HG03460 (cell line): ENCODE measurements at regions not wholly inside any gene's neighbourhood (a gene's known extent, or its start where the extent isn't known, plus 50 kb on each side); places are given as distances from the start of the nearest gene placed in this dataset.

Experiments used
- ATAC-seq: cut with Tn5 transposase; IDR thresholded peaks from one replicate; pipeline ENCODE4 v1.9.1; 2021; ENCODE audit not compliant: unreplicated experiment

DNA sequence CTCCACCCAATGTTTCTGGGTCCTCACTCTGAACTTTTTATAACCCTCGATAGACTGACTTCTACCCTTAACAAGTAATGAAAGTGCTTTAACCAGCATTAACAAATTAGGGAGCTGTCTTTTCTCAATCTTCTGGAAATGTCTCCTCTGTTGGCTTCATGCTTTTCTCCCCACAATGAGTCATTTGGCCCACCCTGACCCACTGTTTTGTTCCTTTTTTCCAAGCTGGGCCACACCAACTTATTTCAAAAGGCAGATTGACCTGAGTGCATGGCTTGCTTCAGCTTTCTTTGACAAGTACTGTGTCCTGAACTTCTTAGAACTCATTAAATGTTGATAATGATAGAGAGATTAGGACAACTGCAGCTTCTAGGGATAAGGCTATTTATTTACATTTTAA lies 199.6 kb upstream of the SEMA6D start:
- no peak for ATAC-seq

DNA sequence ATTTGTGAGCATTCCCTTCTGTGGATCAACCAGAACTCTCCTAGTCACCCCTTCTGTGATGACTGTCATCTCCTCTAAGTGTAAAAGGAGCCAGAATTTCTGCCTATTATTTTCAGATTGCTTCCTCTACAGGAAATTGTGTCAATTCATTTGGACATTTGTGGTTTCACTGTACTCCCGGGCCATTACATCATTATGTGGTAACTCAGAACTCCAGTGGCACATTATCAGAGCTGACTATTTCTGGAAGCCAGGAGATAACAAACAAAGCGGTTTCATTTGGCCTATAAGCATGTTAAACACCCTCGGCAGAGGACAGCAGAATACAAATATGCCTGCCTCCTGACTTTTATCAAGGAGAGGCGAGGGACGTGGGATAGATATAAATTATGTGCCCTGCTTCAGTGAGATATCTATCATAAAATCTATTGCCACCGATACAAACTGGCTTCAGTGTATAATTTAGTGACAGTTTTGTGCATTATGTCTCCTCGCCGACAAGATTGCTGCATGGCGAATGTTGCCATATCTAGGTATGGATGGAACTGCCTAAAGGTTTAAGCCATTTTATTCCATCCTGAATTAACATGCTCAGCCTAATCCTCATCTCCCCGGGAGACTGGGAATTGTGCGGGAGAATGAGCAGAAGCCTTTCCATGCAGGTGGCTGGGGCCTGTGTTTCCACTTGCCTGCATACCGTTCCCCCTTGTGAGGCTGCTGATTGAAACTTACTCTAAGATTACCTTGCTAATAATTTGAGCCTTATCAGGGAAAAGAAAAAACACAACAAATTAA lies 193.4 kb upstream of the SEMA6D start:
- ATAC-seq = no peak

GRCh38 chr15:47529241-47529640 lies 188.1 kb upstream of the SEMA6D start:
- ATAC-seq = no peak

DNA sequence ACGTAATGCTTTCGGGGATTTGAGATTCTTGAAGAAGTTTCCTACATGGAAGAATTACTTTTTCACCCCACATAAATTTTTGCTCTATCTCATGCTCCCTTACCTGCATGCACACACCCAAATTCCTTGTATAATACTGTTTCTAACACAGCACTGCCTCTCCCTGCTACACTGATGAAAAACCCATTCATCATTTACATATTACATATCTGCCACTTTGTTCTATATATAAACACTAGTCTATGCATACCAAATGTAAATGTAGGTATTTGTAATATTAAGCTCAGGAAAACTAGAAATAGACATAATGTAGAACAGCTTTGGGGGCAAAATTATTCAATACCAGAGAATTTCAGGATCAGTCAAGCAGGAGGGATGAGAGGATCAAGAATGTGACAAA lies 182.6 kb upstream of the SEMA6D start:
- no peak for ATAC-seq

GRCh38 chr15:47541562-47541961 lies 175.7 kb upstream of the SEMA6D start:
- no peak for ATAC-seq

DNA sequence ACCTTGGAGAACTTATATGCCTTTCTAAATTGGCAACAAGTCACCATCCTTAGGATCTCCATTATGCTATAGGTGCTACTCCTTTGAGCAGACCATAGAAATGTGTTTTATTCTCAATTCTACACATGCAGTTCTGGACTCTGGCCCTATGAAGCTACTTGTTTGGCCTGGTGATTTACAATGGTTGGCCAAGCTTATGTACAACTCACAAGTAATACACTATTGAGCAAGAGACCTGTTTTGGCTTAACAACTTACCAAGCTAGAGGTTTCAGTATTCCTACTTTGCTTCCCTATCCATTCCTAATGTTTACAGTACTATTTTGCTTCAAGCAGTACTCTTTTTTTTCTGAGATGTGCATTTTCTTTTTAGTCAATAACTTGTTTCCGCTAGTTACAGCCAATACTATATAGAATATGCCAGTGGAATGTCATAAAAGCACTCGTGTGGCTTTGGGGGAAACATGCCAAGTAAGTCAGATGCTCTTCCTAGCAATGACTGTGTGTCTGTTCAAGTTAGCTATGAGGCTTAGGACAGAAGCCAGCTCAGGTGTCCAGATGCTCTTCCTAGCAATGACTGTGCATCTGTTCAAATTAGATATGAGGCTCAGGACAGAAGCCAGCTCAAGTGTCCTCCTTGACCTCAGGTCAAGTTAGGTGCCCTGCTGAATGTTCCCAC lies 174.9 kb upstream of the SEMA6D start:
- ATAC-seq = no peak

- no peak for ATAC-seq
These were observed 169.1 kb upstream of the SEMA6D start for GRCh38 chr15:47548231-47548630.

DNA sequence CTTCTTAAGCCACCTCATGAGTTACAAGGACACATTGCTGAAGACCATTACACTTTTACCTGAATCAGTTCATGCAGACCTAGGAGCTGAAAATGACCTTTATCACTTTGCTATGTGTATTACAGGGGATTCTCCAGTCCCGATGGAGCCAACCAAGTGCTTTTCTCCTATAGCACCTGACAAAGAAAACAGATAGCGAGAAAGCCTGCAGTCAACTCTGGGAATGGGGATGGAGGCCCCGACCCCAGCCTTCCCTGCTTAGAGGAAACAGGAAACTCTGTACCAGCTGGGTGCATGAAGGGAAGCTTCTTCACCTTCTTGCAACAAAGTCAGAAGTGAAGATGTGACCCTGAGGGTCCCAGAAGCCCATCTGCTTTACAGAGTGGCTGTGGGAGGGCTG lies 168.3 kb upstream of the SEMA6D start:
- no peak for ATAC-seq

DNA sequence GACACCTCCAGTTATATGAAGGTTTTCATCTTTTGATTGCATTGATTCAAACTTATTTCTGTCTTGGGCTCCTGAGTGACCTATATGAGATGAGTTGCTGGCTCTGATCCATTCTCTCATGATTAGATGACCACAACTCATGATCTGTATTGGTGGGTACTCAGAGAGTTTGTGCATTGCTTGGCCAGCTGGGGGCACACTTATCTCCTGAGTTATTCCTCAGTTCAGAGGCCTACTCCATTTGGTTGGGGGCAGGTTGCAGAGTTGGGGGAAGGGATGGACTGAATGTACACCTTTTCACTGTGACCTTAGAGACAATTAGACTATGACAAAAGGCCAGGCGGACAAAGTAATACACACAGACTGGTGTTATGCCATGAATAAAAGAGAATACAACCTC lies 166.2 kb upstream of the SEMA6D start:
- no peak for ATAC-seq

GRCh38 chr15:47551546-47551945 lies 165.8 kb upstream of the SEMA6D start:
- no peak for ATAC-seq

- no peak for ATAC-seq
These were observed 164.2 kb upstream of the SEMA6D start for GRCh38 chr15:47552978-47553608.

GRCh38 chr15:47553947-47554346 lies 163.4 kb upstream of the SEMA6D start:
- no peak for ATAC-seq

DNA sequence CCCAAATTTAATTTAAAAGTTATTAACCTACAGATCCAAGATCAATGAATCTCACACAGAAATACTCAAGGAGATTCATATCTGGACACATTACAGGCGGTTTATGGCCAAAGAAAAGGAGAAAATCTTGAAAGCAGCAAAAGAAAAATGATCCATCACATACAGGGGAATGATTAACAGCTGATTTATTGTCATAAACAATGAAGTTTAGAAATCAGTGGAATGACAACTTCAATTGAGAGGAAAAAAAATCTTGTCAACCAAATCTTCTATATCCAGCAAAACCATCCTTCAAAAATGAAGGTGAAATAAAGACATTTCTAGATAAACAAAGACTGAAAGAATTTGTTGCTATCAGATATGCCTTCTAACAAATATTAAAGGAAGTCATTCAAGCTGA lies 156.2 kb upstream of the SEMA6D start:
- no peak for ATAC-seq

DNA sequence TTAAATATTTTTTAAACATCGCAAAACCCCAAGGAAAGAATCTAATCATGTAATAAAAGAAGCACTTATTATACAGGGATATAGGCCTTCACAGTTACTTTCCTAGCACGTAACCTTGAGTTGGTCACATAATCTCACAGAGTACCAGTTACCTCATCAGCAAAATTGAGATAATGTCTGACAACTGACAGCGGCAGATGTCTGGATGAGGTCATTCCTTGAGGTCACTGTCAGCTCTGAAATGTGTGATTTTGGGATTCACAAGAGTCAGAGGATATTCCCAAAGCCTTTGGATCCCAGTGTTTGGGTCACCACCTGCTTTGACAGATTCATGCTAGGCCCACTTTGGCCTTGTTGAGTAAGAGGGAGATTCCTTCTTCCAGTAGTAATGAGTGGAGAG lies 151.4 kb upstream of the SEMA6D start:
- ATAC-seq = no peak

DNA sequence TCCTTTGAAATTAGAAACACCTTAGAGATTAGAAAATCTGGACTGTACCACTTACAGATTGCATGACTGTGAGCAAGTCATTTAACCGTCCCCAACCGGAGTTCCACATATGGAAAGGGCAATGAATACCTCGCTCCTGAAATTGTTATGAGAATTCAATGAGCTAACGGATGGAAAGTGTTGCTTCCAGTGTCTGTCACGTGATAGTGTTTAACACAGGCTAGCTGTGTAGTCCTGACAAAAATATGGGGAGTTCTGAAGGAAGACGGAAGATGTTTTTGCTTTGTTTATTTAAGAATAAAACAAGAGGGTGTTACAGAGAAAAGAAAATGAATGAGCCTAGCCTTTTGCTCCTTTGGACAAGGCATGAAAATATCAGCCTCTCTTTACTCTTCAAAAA lies 150.7 kb upstream of the SEMA6D start:
- no peak for ATAC-seq

- no peak for ATAC-seq
These were observed 149.3 kb upstream of the SEMA6D start for GRCh38 chr15:47568030-47568429.

DNA sequence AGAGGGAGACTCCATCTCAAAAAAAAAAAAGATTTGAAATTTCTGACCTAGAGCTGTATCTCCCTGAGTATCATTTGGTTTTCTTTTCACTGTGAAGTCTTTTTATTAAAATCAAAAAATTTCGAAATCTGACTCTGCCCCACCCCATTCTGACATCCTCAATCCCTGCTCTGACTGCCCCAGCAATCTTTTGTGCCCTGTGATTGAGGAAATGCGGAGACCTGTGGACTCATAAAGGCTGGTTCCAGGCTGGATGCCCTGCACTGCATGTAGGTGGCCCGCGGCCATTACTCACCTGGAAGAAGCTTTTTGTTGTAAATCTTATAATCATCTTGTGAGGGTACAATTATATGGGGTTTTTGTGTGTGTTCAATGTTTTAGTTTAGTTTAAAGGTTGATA lies 147.3 kb upstream of the SEMA6D start:
- no peak for ATAC-seq

- ATAC-seq = no peak
These were observed 146.9 kb upstream of the SEMA6D start for GRCh38 chr15:47570451-47570850.

GRCh38 chr15:47570881-47571640 lies 146.2 kb upstream of the SEMA6D start:
- no peak for ATAC-seq

DNA sequence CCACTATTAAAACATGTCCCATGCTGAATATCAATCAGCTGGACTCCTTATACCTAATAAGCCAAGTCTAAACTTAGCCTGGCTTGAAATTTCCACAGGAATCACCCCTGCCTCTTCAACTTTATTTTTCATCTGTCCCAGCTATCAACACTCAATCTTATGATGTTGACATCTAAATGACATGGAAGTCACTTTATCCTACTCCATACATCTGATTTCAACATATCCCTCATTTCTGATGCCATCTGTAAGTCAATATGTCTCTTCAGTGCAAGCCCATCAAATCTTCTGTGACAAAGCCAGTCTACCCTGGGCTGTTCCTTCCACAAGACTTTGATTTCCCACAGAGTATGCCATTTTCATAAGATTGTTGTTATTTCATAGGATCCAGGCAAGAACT lies 143.6 kb upstream of the SEMA6D start:
- ATAC-seq = no peak

GRCh38 chr15:47577000-47577399 lies 140.3 kb upstream of the SEMA6D start:
- no peak for ATAC-seq

DNA sequence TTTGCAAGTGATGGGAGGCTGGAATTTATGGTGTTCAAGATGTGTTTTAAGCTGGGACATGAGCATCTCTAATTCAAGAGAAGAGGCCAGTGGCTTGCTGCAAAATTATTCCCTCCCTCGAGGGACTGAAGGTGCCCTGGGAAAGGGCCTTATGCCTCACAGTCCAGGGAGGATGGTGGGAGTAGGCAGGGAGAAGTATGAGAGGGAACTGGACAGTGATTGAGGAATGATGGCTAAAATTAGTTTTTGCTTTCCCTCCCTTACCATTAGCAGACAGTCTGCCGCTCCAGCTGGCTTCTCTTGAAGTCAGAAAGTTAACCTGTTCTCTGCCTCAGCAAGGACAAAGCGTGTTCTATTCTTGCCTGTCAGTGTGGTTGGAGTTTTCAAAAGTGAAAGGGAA lies 139.8 kb upstream of the SEMA6D start:
- no peak for ATAC-seq
